Endothelial cell of umbilical vein (primary cell): ENCODE measurements at regions not wholly inside any gene's neighbourhood (a gene's known extent, or its start where the extent isn't known, plus 50 kb on each side); places are given as distances from the start of the nearest gene placed in this dataset.

Experiments used
- BruUV-seq: library from RNA; stranded (reverse); fragments of 400-500 nt; replicated peaks from 2 replicates; lab custom pipeline; 2021; lab: Mats Ljungman, UMichigan
- CTCF ChIA-PET: fragments of 300-600, 350-600 bp; sonication (Branson Sonifier 250); formaldehyde crosslinking; loops from one replicate; lab custom pipeline; 2021; ENCODE audit warnings: antibody characterized with exemption, inconsistent platforms; lab: Charles Lee
- POLR2A ChIA-PET: fragments of 300-600, 350-600 bp; sonication (Branson Sonifier 250); formaldehyde crosslinking; loops from one replicate; lab custom pipeline; 2021; ENCODE audit warnings: antibody characterized with exemption, inconsistent platforms; lab: Charles Lee
- DNase-seq: peaks from one replicate; pipeline ENCODE4 v3.0.0-alpha.2; 2011; ENCODE audit warnings: low read depth, low spot score
- FAIRE-seq: peaks from 2 replicates; lab custom pipeline; 2011; peaks lifted over from hg19 to GRCh38; lab: Jason Lieb, UNC
- H2AFZ ChIP-seq: 2 replicates; pipeline ENCODE4 v1.6.0; 2012; ENCODE audit warnings: low read depth, low read length, control low read depth, inconsistent platforms
- H3K27ac ChIP-seq: 2 replicates; pipeline ENCODE4 v1.5.1; 2011; ENCODE audit warnings: low read depth, mild to moderate bottlenecking, control low read depth, low read length, moderate library complexity; ENCODE audit not compliant: insufficient read depth
- H3K27me3 ChIP-seq, 2 experiments: 2 replicates each; pipeline versions ENCODE4 v1.6.0 to v1.6.1; 2011; ENCODE audit warnings: low read length in 2 of 2, mixed read lengths in 1 of 2; ENCODE audit not compliant: control insufficient read depth in 2 of 2, insufficient read depth in 2 of 2
- H3K36me3 ChIP-seq, 2 experiments: 2 replicates in 1 of 2; 3 replicates in 1 of 2; pipeline ENCODE4 v1.5.1; 2011; ENCODE audit warnings: low read length in 2 of 2, mild to moderate bottlenecking in 1 of 2, moderate library complexity in 1 of 2; ENCODE audit not compliant: control insufficient read depth in 2 of 2, insufficient read depth in 2 of 2; ENCODE audit errors: extremely low read depth in 1 of 2
- H3K4me1 ChIP-seq: 3 replicates; pipeline ENCODE4 v1.5.1; 2011; ENCODE audit warnings: mild to moderate bottlenecking, low read length; ENCODE audit not compliant: control insufficient read depth, insufficient read depth; ENCODE audit errors: extremely low read depth
- H3K4me2 ChIP-seq: 2 replicates; pipeline ENCODE4 v1.6.1; 2011; ENCODE audit warnings: low read length, control low read depth, mixed read lengths; ENCODE audit not compliant: insufficient read depth
- H3K4me3 ChIP-seq, 3 experiments: fragments of 200-600 bp in 1 of 3; sonication (generic), shearing (Covaris generic) in 1 of 3; replicated peaks in 1 of 3; 2 replicates each; pipeline ENCODE4 v1.5.1; 2011 to 2016; ENCODE audit warnings: control low read depth in 3 of 3, low read length in 3 of 3, mild to moderate bottlenecking in 2 of 3, inconsistent platforms in 1 of 3, low read depth in 1 of 3, moderate library complexity in 1 of 3; ENCODE audit not compliant: insufficient read depth in 1 of 3
- H3K79me2 ChIP-seq: 2 replicates; pipeline ENCODE4 v1.6.0; 2012; ENCODE audit warnings: low read length, inconsistent platforms; ENCODE audit not compliant: control insufficient read depth, insufficient read depth
- H3K9ac ChIP-seq: replicated peaks from 2 replicates; pipeline ENCODE3; 2011; ENCODE audit warnings: low read length, control low read depth; ENCODE audit not compliant: insufficient read depth; ENCODE audit errors: extremely low read depth
- H3K9me1 ChIP-seq: replicated peaks from 3 replicates; pipeline ENCODE4 v1.6.0; 2011; ENCODE audit warnings: mild to moderate bottlenecking, low read length; ENCODE audit not compliant: control insufficient read depth, insufficient read depth; ENCODE audit errors: extremely low read depth
- H3K9me3 ChIP-seq: replicated peaks from 2 replicates; pipeline ENCODE4 v1.5.1; 2012; ENCODE audit warnings: low read length, inconsistent platforms; ENCODE audit not compliant: control insufficient read depth, insufficient read depth
- H4K20me1 ChIP-seq: replicated peaks from 2 replicates; pipeline ENCODE3; 2011; ENCODE audit warnings: mild to moderate bottlenecking, low read length; ENCODE audit not compliant: control insufficient read depth, insufficient read depth; ENCODE audit errors: extremely low read depth
- CTCF ChIP-seq, 2 donors: IDR thresholded peaks; 1 replicate in 1 of 2; 2 replicates in 1 of 2; pipeline ENCODE4 v1.5.1; 2011; ENCODE audit warnings: low read length in 2 of 2, mild to moderate bottlenecking in 2 of 2, moderate library complexity in 2 of 2, control low read depth in 1 of 2, inconsistent platforms in 1 of 2, low read depth in 1 of 2; ENCODE audit not compliant: insufficient read depth in 1 of 2; ENCODE audit errors: extremely low read depth in 1 of 2
- EZH2 ChIP-seq: IDR thresholded peaks from 2 replicates; pipeline ENCODE4 v1.6.1; 2012; ENCODE audit warnings: borderline replicate concordance, low read depth, mild to moderate bottlenecking, moderate library complexity, low read length, inconsistent platforms; ENCODE audit not compliant: severe bottlenecking
- FOS ChIP-seq: IDR thresholded peaks from 2 replicates; pipeline ENCODE4 v1.6.1; 2011; ENCODE audit warnings: mild to moderate bottlenecking, low read length, moderate library complexity, borderline replicate concordance; ENCODE audit not compliant: insufficient read depth
- GATA2 ChIP-seq: IDR thresholded peaks from 2 replicates; pipeline ENCODE4 v1.7.0; 2011; ENCODE audit warnings: low read depth, mild to moderate bottlenecking, moderate library complexity, mixed read lengths, low read length; ENCODE audit not compliant: insufficient read length, insufficient read depth
- JUN ChIP-seq: IDR thresholded peaks from 2 replicates; pipeline ENCODE4 v1.6.1; 2011; ENCODE audit warnings: borderline replicate concordance, low read depth; ENCODE audit not compliant: insufficient read length, insufficient read depth
- MYC ChIP-seq: IDR thresholded peaks from one replicate; pipeline ENCODE4 v1.6.1; 2011; ENCODE audit warnings: mild to moderate bottlenecking, low read depth, low read length
- POLR2A ChIP-seq: IDR thresholded peaks from 2 replicates; pipeline ENCODE4 v1.6.1; 2012; ENCODE audit warnings: low read depth, mild to moderate bottlenecking, control low read depth, low read length
- POLR2AphosphoS5 ChIP-seq: IDR thresholded peaks from 2 replicates; pipeline ENCODE4 v1.6.1; 2012; ENCODE audit warnings: low read depth, mild to moderate bottlenecking, control low read depth, low read length, moderate library complexity; ENCODE audit not compliant: insufficient read depth
- dilution Hi-C: fragments of 300-500 bp; cut with MboI; formaldehyde crosslinking; loops from one replicate; pipeline ENCODE4 v1.15.0; 2019; ENCODE audit warnings: low sequenced_read_pairs; ENCODE audit not compliant: extremely low pct_ligation_motif_present
- intact Hi-C: fragments of 100-400 bp; cut with micrococcal nuclease; formaldehyde crosslinking; loops from one replicate; pipeline ENCODE4 v1.10.0; 2022
- TF ChIP-seq, protein P1 (sequence below): IDR thresholded peaks from 2 replicates; pipeline ENCODE4 v1.6.1; 2011; ENCODE audit not compliant: insufficient read depth, insufficient read length

GRCh38 chr14:61184112-61184511 is 97.0 kb downstream of the TMEM30B start:
- TF ChIP-seq POLR2AphosphoS5 (peak; percentile 75), GATA2 (peak; percentile 49), FOS (peak; percentile 70), JUN (peak; percentile 26), POLR2A (no peak)
- TF ChIP-seq, protein P1, sequence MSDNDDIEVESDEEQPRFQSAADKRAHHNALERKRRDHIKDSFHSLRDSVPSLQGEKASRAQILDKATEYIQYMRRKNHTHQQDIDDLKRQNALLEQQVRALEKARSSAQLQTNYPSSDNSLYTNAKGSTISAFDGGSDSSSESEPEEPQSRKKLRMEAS, result no peak
- Histone ChIP-seq H3K9me3 (no peaks in the 10 kb centered on the region), H3K9me1 (no peaks in the 10 kb centered on the region), H3K4me1 (peaks cover 65% of the 10 kb centered on the region), H3K9ac (no peak overlapping the region), H2AFZ (no peak overlapping the region), H3K36me3 (no peaks in the 10 kb centered on the region), H4K20me1 (no peaks in the 10 kb centered on the region), H3K79me2 (no peaks in the 10 kb centered on the region), H3K4me3 (no peak overlapping the region), H3K4me2 (peak overlapping the region; percentile 31), H3K27me3 (no peaks in the 10 kb centered on the region), H3K27ac (peak overlapping the region; percentile 78)
- dilution Hi-C loops (no loop called here), intact Hi-C loops (no loop called here)
- POLR2A ChIA-PET, result interaction anchor here (1.0 kb wide), 1 partner anchor 36 kb away, joined by 3 read pairs; no protein-coding TSS in a partner anchor
- peak; percentile 78 for FAIRE-seq
- CTCF ChIA-PET, result interaction anchor here (1.0 kb wide), 1 partner anchor 73 kb away, joined by 3 read pairs; no protein-coding TSS in a partner anchor
- BruUV-seq, result no TSS peak
- peak; percentile 59 for DNase-seq

- no peaks in the 10 kb centered on the region for H4K20me1 ChIP-seq
- FAIRE-seq (peak; percentile 97), DNase-seq (peak; percentile 94)
- no TSS peak for BruUV-seq
- no peaks in the 10 kb centered on the region for H3K9me1 ChIP-seq
- ChIA-PET CTCF (interaction anchor here (0.6 to 1.0 kb wide), 7 partner anchors 9 to 559 kb away, joined by 3 to 5 read pairs (median 4); no protein-coding TSS in a partner anchor), POLR2A (interaction anchor here (0.7 to 1.0 kb wide), 3 partner anchors 35 to 202 kb away, joined by 3 to 4 read pairs (median 4); partner anchors contain the start of genes SLC38A6 and TRMT5)
- H2AFZ ChIP-seq, result no peak overlapping the region
- peak overlapping the region; percentile 78 for H3K27ac ChIP-seq
- intact Hi-C loops, result loop anchor here (1.0 kb wide), 5 partner anchors 35 to 558 kb away; no protein-coding TSS in a partner anchor
- no peaks in the 10 kb centered on the region for H3K27me3 ChIP-seq
- H3K9me3 ChIP-seq, result no peaks in the 10 kb centered on the region
- H3K36me3 ChIP-seq, result no peaks in the 10 kb centered on the region
- H3K9ac ChIP-seq, result peak overlapping the region; percentile 35
- no peak overlapping the region for H3K4me3 ChIP-seq
- TF ChIP-seq FOS (peak; percentile 24), MYC (no peak), POLR2A (peak; percentile 38), EZH2 (no peak), JUN (peak; percentile 36), CTCF (IDR thresholded peaks at IDR 0.05; ENCODE audit: extremely low read depth in 1 of 2, insufficient read depth in 1 of 2, low read depth in 1 of 2, low read length in 2 of 2) (no peak), POLR2AphosphoS5 (peak; percentile 84), GATA2 (peak; percentile 88)
- TF ChIP-seq, protein P1, result no peak
- H3K4me2 ChIP-seq, result peak overlapping the region; percentile 35
- H3K79me2 ChIP-seq, result no peaks in the 10 kb centered on the region
- H3K4me1 ChIP-seq, result peaks cover 70% of the 10 kb centered on the region
- dilution Hi-C loops, result no loop called here
Observed at GRCh38 chr14:61183196-61183885, 97.8 kb downstream of the TMEM30B start.
